ENCODE measurements at regions not wholly inside any gene's neighbourhood (a gene's known extent, or its start where the extent isn't known, plus 50 kb on each side); places are given as distances from the start of the nearest gene placed in this dataset.

- TF ChIP-seq CTCF (IDR thresholded peaks at IDR 0.05; ENCODE audit: unreplicated experiment in 3 of 3), result no peak
Measured at GRCh38 chr7:12770227-12770975, 83.0 kb downstream of the ARL4A start.

GRCh38 chr7:12771378-12771877 lies 84.0 kb downstream of the ARL4A start:
- TF ChIP-seq CTCF (IDR thresholded peaks at IDR 0.05; ENCODE audit: unreplicated experiment in 3 of 3), result no peak
- Mint-ChIP-seq H3K4me3 (peak overlapping the region in 2 of 3 experiments; percentile 30 to 35), H3K27me3 (ENCODE audit: low read depth) (peaks cover 4% of the 10 kb centered on the region), H3K27ac (peak overlapping the region; percentile 73 to 81 (median 80)), H3K36me3 (ENCODE audit: low read depth) (no peaks in the 10 kb centered on the region), H3K4me1 (peaks cover 49% of the 10 kb centered on the region), H3K9me3 (peaks cover 10% of the 10 kb centered on the region)

More at GRCh38 chr7:12770227-12770975, 83.0 kb downstream of the ARL4A start:
- H3K27me3 Mint-ChIP-seq (ENCODE audit: low read depth), result peaks cover 4% of the 10 kb centered on the region
- peaks cover 10% of the 10 kb centered on the region for H3K9me3 Mint-ChIP-seq
- peak overlapping the region; percentile 45 to 81 (median 80) for H3K27ac Mint-ChIP-seq
- no peaks in the 10 kb centered on the region for H3K36me3 Mint-ChIP-seq (ENCODE audit: low read depth)
- peak overlapping the region in 1 of 3 experiments; percentile 20 for H3K4me3 Mint-ChIP-seq
- H3K4me1 Mint-ChIP-seq, result peaks cover 53% of the 10 kb centered on the region

GRCh38 chr7:12772768-12773167 lies 85.3 kb downstream of the ARL4A start:
- Mint-ChIP-seq H3K27me3 (ENCODE audit: low read depth) (peaks cover 4% of the 10 kb centered on the region), H3K9me3 (peaks cover 10% of the 10 kb centered on the region), H3K4me1 (peaks cover 47% of the 10 kb centered on the region), H3K36me3 (ENCODE audit: low read depth) (no peaks in the 10 kb centered on the region), H3K27ac (peak overlapping the region in 1 of 3 experiments; percentile 81), H3K4me3 (no peak overlapping the region)
- no peak for TF ChIP-seq CTCF (IDR thresholded peaks at IDR 0.05; ENCODE audit: unreplicated experiment in 3 of 3)

- Mint-ChIP-seq H3K4me3 (no peak overlapping the region), H3K36me3 (ENCODE audit: low read depth) (no peaks in the 10 kb centered on the region), H3K9me3 (peaks cover 8% of the 10 kb centered on the region), H3K4me1 (peaks cover 33% of the 10 kb centered on the region), H3K27ac (no peak overlapping the region), H3K27me3 (ENCODE audit: low read depth) (peaks cover 2% of the 10 kb centered on the region)
- no peak for TF ChIP-seq CTCF (IDR thresholded peaks at IDR 0.05; ENCODE audit: unreplicated experiment in 3 of 3)
Measured at GRCh38 chr7:12777257-12777656, 89.8 kb downstream of the ARL4A start.

- H3K4me3 Mint-ChIP-seq, result peak overlapping the region in 1 of 3 experiments; percentile 11
- peaks cover 34% of the 10 kb centered on the region for H3K4me1 Mint-ChIP-seq
- peak overlapping the region; percentile 10 to 89 (median 84) for H3K27ac Mint-ChIP-seq
- H3K27me3 Mint-ChIP-seq (ENCODE audit: low read depth), result no peaks in the 10 kb centered on the region
- no peaks in the 10 kb centered on the region for H3K36me3 Mint-ChIP-seq (ENCODE audit: low read depth)
- no peaks in the 10 kb centered on the region for H3K9me3 Mint-ChIP-seq
- no peak for TF ChIP-seq CTCF (IDR thresholded peaks at IDR 0.05; ENCODE audit: unreplicated experiment in 3 of 3)
Measured at GRCh38 chr7:12779947-12780346, 92.5 kb downstream of the ARL4A start.
